Ishikawa (cell line): ENCODE measurements at regions not wholly inside any gene's neighbourhood (a gene's known extent, or its start where the extent isn't known, plus 50 kb on each side); places are given as distances from the start of the nearest gene placed in this dataset.

Experiments
- CEBPB ChIP-seq: IDR thresholded peaks from 2 replicates; pipeline ENCODE4 v1.6.1; 2012
- CREB1 ChIP-seq: IDR thresholded peaks from 2 replicates; pipeline ENCODE4 v1.6.1; 2012; ENCODE audit warnings: low read depth
- EGR1 ChIP-seq: IDR thresholded peaks from 2 replicates; pipeline ENCODE4 v1.6.1; 2012
- EP300 ChIP-seq: IDR thresholded peaks from 2 replicates; pipeline ENCODE4 v1.6.1; 2012; ENCODE audit warnings: borderline replicate concordance
- FOXM1 ChIP-seq: IDR thresholded peaks from 2 replicates; pipeline ENCODE4 v1.6.1; 2012; ENCODE audit warnings: low read depth, borderline replicate concordance
- MAX ChIP-seq: IDR thresholded peaks from 2 replicates; pipeline ENCODE4 v1.6.1; 2012
- NFIC ChIP-seq: IDR thresholded peaks from 2 replicates; pipeline ENCODE4 v1.6.1; 2012
- RAD21 ChIP-seq: IDR thresholded peaks from 2 replicates; pipeline ENCODE4 v1.6.1; 2012; ENCODE audit warnings: low read depth
- REST ChIP-seq: IDR thresholded peaks from 2 replicates; pipeline ENCODE4 v1.6.1; 2012; ENCODE audit warnings: low read depth, mild to moderate bottlenecking
- TAF1 ChIP-seq: IDR thresholded peaks from 2 replicates; pipeline ENCODE4 v1.6.1; 2012; ENCODE audit warnings: low read depth, mild to moderate bottlenecking
- TCF12 ChIP-seq: IDR thresholded peaks from 2 replicates; pipeline ENCODE4 v1.6.1; 2012; ENCODE audit warnings: low read depth
- TEAD4 ChIP-seq: IDR thresholded peaks from 2 replicates; pipeline ENCODE4 v1.6.1; 2012
- USF1 ChIP-seq: IDR thresholded peaks from 2 replicates; pipeline ENCODE4 v1.6.1; 2012
- YY1 ChIP-seq: IDR thresholded peaks from 2 replicates; pipeline ENCODE4 v1.6.1; 2012; ENCODE audit warnings: low read depth
- ZBTB7A ChIP-seq: IDR thresholded peaks from 2 replicates; pipeline ENCODE4 v1.6.1; 2012; ENCODE audit warnings: low read depth

GRCh38 chr5:91252916-91253315 is 130.2 kb downstream of the ARRDC3 start:
- TF ChIP-seq CEBPB (no peak), RAD21 (no peak), FOXM1 (no peak), CREB1 (no peak), NFIC (no peak), TAF1 (no peak), USF1 (no peak), ZBTB7A (no peak), EGR1 (no peak), YY1 (no peak)

GRCh38 chr5:91245871-91246270 is 137.2 kb downstream of the ARRDC3 start:
- TF ChIP-seq YY1: no peak
- peak; percentile 9; the same call in 1 of the 2 replicates for TF ChIP-seq RAD21
- TF ChIP-seq CREB1: no peak

- TF ChIP-seq YY1 (no peak), EP300 (no peak), TEAD4 (no peak), CREB1 (no peak), CEBPB (no peak), ZBTB7A (no peak), REST (no peak), FOXM1 (no peak), MAX (no peak), TAF1 (no peak), RAD21 (no peak), TCF12 (no peak), USF1 (no peak)
These were observed 138.1 kb downstream of the ARRDC3 start for GRCh38 chr5:91245074-91245452.

GRCh38 chr5:91244380-91245073 is 138.6 kb downstream of the ARRDC3 start:
- no peak for TF ChIP-seq USF1
- TF ChIP-seq REST: no peak

GRCh38 chr5:91243852-91244251 is 139.3 kb downstream of the ARRDC3 start:
- TF ChIP-seq RAD21 (no peak), EP300 (no peak), CREB1 (no peak), TCF12 (no peak), TEAD4 (no peak), EGR1 (no peak), TAF1 (no peak), CEBPB (no peak), USF1 (no peak), NFIC (no peak), MAX (no peak), REST (no peak), ZBTB7A (no peak), YY1 (no peak), FOXM1 (no peak)
